DMS114 treated with DMSO at 0.1 percent for 48 hours (cell line): ENCODE measurements at regions not wholly inside any gene's neighbourhood (a gene's known extent, or its start where the extent isn't known, plus 50 kb on each side); places are given as distances from the start of the nearest gene placed in this dataset.

Experiments used
- DNase-seq: peaks from one replicate; lab custom pipeline; 2025; ENCODE audit not compliant: unreplicated experiment; lab: John Stamatoyannopoulos, UW

DNA sequence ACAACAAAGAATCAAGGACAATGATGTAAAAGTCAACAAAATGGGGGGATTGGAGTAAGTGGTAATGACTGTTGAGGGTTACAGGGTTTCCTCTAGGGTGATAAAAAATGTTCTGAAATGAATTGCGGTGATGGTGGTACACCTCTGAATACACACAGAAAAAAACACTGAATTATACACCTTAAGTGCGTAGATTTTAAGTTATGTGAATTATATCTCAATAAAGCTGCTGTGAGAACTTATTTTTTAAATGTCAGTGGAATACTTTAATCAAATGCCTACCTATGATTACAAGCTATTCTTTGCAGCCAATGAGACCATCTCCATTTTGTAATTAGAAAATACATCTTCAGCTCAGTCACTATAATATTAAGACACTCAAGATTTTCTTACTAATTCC, 53.5 kb downstream of the ZNF608 start:
- no peak for DNase-seq

DNA sequence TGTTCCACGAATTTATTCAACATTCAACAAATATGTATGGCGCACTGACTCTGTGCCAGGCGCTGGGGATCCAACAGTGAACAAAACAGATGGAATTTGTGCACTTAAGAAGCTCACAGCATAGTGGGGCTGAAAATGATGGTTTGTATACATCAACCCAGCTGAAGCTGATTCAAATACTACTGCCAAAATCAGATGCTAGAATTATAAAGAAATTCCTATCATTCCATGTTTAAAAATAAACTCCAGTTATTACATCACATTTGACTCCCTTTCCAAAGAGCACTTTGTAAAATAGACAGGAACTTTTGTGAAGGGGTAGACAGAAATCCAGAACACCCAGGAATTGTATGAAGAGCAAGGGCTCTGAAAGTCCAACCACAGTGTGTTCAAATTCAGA, 54.1 kb downstream of the ZNF608 start:
- DNase-seq: no peak

- no peak for DNase-seq
These were observed 56.8 kb downstream of the ZNF608 start for GRCh38 chr5:124689653-124690052.

- DNase-seq: no peak
These were observed 60.0 kb downstream of the ZNF608 start for GRCh38 chr5:124686239-124687004.

DNA sequence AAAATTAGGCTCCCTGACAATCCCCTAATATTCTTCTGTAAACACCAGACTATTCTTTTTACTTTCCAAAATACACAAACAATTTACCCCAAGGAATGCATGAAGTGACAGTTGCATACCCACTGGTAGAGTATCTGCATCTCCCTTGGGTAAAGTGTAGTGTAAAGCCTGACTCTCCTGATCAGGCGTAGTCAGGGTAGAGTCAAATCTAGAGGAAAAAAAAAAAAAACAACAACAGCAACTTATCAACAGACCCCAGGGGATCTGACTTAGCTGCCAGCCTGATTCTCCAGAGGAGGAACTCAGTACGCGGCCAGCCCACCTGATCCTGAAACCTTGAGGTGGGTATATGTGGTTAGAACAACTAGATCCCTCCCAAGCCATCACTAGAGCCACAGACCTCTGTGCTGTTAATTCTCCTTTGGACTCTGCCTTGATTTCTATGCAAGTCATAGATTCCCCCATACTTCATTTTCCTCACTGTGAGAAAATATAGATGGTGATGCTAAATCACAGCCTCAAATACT, 61.0 kb downstream of the ZNF608 start:
- DNase-seq: no peak

- no peak for DNase-seq
These were observed 62.4 kb downstream of the ZNF608 start for GRCh38 chr5:124683917-124684555.

GRCh38 chr5:124679578-124680199, 66.8 kb downstream of the ZNF608 start:
- no peak for DNase-seq

DNA sequence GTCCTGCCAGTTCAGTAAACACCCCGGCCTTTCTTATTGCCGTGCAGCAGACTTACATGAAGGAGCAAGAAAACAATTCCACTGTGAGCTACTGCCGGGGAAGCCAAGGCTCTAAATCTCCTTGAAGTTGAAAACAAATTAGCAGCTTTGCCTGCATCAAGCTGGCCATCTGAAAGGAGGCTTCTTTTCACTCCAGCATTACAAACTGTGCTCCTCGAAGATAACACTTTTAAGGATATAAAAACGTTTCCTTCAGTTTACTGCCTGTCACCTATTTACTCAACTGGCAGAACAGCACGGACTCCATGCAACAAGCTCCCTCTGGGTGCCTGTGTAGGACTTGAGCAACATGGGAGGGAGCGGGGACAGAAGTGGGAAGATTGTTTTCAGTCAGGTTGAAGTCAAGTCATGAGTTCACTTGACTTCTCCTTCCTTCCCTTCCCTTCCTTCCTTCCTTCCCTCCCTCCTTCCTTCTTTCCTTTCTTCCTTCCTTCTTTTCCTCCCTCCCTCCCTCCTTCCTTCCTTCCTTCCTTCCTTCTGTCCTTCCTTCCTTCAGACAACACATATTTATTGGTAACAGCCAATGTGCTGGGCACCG, 67.4 kb downstream of the ZNF608 start:
- DNase-seq: no peak

DNA sequence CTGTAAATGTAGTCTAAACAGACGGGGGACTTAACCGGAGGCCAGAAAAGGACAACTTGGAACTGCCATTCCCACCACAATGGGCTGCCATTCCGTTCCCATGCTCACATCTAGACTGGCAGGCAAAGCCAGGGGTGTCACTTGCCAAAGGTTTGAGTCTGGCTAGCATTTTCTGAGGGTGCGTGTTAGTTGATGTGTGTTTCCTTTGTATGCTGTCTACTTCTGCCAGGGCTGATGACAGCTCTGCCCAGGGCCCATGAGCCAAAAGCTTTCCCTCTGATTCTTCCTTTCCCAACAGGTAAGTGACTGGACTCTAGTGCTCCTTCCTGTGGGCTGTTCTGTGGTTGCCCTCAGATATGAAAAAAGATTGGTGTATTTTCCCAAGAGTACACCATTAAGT, 68.0 kb downstream of the ZNF608 start:
- no peak for DNase-seq

GRCh38 chr5:124677374-124678351, 68.8 kb downstream of the ZNF608 start:
- no peak for DNase-seq

DNA sequence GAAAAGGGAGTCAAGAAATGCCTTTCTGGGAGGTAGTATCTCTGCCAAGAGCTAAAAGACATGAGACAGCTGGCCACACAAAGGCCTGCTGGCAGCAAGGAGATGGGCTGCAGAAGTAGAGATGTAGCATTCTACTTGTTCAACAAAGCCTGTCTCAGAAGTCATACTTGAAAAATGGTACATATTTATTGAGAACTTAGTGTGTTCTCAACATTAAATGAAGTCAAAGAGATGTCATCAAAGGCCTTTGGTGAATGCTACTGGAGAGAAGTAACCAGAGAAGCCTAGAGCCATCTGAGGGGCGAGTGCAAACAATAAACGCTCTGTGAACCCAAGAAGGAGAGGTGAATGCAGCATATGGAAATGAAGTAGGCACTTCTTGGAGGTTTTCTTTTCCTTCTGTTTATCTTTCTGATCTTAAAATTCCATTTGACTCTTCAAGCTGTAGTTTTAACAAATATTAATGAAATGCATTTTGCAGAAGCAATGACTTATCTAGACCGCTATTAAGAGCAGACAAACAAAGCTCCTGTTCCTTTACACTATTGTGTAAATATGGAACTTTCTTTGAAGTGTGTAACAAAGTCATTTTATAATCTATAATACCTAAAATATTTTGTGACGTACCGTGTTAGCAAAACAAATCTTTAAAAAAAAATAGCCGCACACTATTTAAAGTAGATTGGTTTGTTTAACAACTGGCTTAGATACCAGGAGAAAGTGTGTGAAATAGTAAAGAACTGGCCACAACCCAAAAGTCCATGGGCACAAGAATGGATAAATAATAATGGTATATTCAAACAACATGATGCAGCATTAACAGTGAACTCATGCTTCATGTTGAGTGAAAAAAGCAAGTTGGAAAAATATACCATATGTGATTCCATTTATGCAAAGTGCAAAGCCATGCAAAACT, 70.2 kb downstream of the ZNF608 start:
- DNase-seq: no peak

DNA sequence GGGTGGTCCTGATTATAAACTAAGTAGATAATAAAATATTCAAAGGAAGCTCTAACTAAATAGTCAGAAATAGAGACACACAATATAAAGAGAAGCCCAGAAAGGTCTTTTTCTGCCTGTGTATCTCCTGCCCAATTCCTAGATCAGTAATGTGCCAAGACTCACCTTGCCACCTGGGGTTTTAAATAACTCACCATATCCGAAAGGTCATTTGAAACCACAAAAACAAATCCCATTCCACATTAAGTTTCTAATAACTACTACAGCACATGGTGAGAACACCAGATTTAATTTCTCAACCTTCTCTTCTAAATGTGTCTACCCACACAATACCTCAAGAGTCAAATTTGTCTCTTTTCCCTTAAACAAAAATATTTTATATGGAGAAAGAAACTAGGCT, 75.2 kb downstream of the ZNF608 start:
- no peak for DNase-seq

DNA sequence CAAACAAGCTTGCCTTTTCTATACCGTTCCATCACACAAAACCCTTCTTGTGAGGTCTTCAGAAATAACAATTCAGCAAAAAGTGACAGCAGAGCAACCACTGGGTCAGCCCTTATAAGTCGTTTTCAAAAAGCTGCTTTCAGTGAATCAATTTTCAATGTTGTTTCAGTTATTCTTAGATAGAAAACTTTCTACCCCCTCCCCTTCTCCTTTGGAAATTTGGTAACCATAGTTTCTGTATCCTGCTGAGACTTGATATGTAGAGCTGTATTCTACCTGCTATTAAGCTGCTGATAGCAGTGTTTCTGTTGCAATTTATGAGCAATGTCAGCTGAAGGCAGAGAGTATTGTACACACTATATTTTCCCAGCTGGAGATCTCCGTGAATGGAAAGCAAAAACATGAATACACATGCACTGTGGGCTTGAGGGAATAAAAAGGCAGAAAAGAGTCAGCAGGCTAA, 75.7 kb downstream of the ZNF608 start:
- no peak for DNase-seq

- no peak for DNase-seq
These were observed 76.3 kb downstream of the ZNF608 start for GRCh38 chr5:124669956-124670721.

- no peak for DNase-seq
These were observed 77.2 kb downstream of the ZNF608 start for GRCh38 chr5:124669300-124669648.

- no peak for DNase-seq
These were observed 77.8 kb downstream of the ZNF608 start for GRCh38 chr5:124668353-124669299.

DNA sequence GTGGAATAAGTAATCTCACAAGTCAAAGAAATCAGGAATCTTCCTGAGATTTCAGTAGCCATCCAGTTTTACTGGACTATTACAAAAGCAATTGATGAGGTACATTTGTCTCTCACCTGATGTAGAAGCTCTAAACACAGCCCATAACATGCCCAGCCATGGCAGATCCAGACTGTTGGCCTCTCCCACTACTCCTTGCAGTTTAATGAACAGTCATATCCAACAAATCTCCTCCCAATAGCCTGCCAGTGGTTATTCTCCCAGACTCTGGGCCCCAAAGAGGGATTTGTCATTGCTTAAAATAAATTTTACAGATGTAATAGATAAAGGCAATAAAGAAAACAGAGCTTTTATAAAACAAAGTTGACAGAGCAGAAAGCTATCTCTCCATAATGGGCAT, 80.8 kb downstream of the ZNF608 start:
- DNase-seq: no peak

GRCh38 chr5:124665035-124665434, 81.4 kb downstream of the ZNF608 start:
- DNase-seq: no peak
